HepG2 (cell line): ENCODE measurements at regions not wholly inside any gene's neighbourhood (a gene's known extent, or its start where the extent isn't known, plus 50 kb on each side); places are given as distances from the start of the nearest gene placed in this dataset.

Experiments
- ATAC-seq: fragments of 200-7000 bp; cut with Tn5 transposase; 3 replicates; pipeline ENCODE4 v1.9.1; 2020; ENCODE audit warnings: mild to moderate bottlenecking, moderate library complexity
- BruUV-seq: library from RNA; stranded (reverse); fragments of 400-500 nt; replicated peaks from 2 replicates; lab custom pipeline; 2021; lab: Mats Ljungman, UMichigan
- CTCF ChIA-PET: fragments of 300-600 bp; formaldehyde crosslinking; extraction: SDS; loops from one replicate; lab custom pipeline; 2021; ENCODE audit warnings: low total read pairs, inconsistent platforms, low intra/inter-chr PET ratio; lab: Yijun Ruan, JAX
- POLR2A ChIA-PET: fragments of 350-600 bp; sonication (Branson Sonifier 250); formaldehyde crosslinking; loops from one replicate; lab custom pipeline; 2020; ENCODE audit warnings: antibody characterized with exemption, inconsistent platforms; lab: Yijun Ruan, JAX
- DNase-seq: peaks from one replicate; pipeline ENCODE4 v3.0.0-alpha.2; 2015; ENCODE audit warnings: low spot score
- FAIRE-seq: peaks from 3 replicates; lab custom pipeline; 2011; peaks lifted over from hg19 to GRCh38; lab: Jason Lieb, UNC
- H2AFZ ChIP-seq: one replicate; pipeline ENCODE4 v1.6.1; 2011; ENCODE audit warnings: low read length, inconsistent platforms
- H3K27ac ChIP-seq: fragments of 300-600 bp; 3 replicates; pipeline ENCODE4 v1.8.0; 2011; ENCODE audit warnings: mixed run types, mild to moderate bottlenecking, mixed read lengths, low read length, inconsistent platforms; ENCODE audit not compliant: insufficient read depth; ENCODE audit errors: extremely low read length
- H3K27me3 ChIP-seq, 2 experiments: fragments of 200-600 bp in 1 of 2; 2 replicates in 1 of 2; 3 replicates in 1 of 2; pipeline versions ENCODE4 v1.6.0 to v1.8.0; 2011; ENCODE audit warnings: low read length in 2 of 2, mild to moderate bottlenecking in 2 of 2, moderate library complexity in 2 of 2, inconsistent platforms in 1 of 2; ENCODE audit not compliant: insufficient read depth in 2 of 2, control insufficient read depth in 1 of 2
- H3K36me3 ChIP-seq, 2 experiments: fragments of 200-600 bp in 1 of 2; replicated peaks in 1 of 2; 2 replicates in 1 of 2; 3 replicates in 1 of 2; pipeline versions ENCODE4 v1.5.1 to v1.8.0; 2011; ENCODE audit warnings: low read length in 2 of 2, inconsistent platforms in 1 of 2; ENCODE audit not compliant: insufficient read depth in 2 of 2, control insufficient read depth in 1 of 2
- H3K4me1 ChIP-seq: 2 replicates; pipeline ENCODE4 v1.5.1; 2012; ENCODE audit warnings: low read length, inconsistent platforms; ENCODE audit not compliant: insufficient read depth
- H3K4me2 ChIP-seq: 2 replicates; pipeline ENCODE4 v1.6.0; 2011; ENCODE audit warnings: low read depth, low read length, inconsistent platforms
- H3K4me3 ChIP-seq, 3 experiments: fragments of 200-600 bp in 1 of 3; sonication (generic), shearing (Covaris generic) in 1 of 3; replicated peaks in 1 of 3; 2 replicates each; pipeline ENCODE4 v1.5.1; 2011 to 2016; ENCODE audit warnings: low read length in 3 of 3, inconsistent platforms in 2 of 3, low read depth in 2 of 3, mild to moderate bottlenecking in 2 of 3, control low read depth in 1 of 3, mixed read lengths in 1 of 3; ENCODE audit not compliant: insufficient read depth in 1 of 3
- H3K79me2 ChIP-seq: one replicate; pipeline ENCODE4 v1.6.1; 2011; ENCODE audit warnings: low read length, inconsistent platforms; ENCODE audit not compliant: insufficient read depth
- H3K9ac ChIP-seq: 2 replicates; pipeline ENCODE4 v1.6.0; 2011; ENCODE audit warnings: mild to moderate bottlenecking, low read depth, low read length, inconsistent platforms; ENCODE audit not compliant: insufficient read depth
- H3K9me3 ChIP-seq: 2 replicates; pipeline ENCODE4 v1.5.1; 2012; ENCODE audit warnings: mild to moderate bottlenecking, low read length
- H4K20me1 ChIP-seq: 2 replicates; pipeline ENCODE4 v1.6.0; 2011; ENCODE audit warnings: inconsistent platforms, mild to moderate bottlenecking, low read length, moderate library complexity; ENCODE audit not compliant: insufficient read depth
- ASH2L ChIP-seq: fragments of 300-600, 200-600 bp; sonication (generic); IDR thresholded peaks from 2 replicates; pipeline ENCODE4 v1.7.0; 2017; ENCODE audit warnings: low read depth, mild to moderate bottlenecking, moderate library complexity, mixed read lengths, low read length; ENCODE audit not compliant: insufficient read length
- CHD2 ChIP-seq: IDR thresholded peaks from 2 replicates; pipeline ENCODE4 v1.6.1; 2011; ENCODE audit warnings: low read depth, low read length, improper control_type of control experiment
- HDAC6 ChIP-seq: fragments of 200-600 bp; sonication (generic); IDR thresholded peaks from 2 replicates; pipeline ENCODE4 v1.7.0; 2017; ENCODE audit warnings: mild to moderate bottlenecking, antibody characterized with exemption, low read length, low read depth
- HOXA5 ChIP-seq: sonication (generic); formaldehyde crosslinking; IDR thresholded peaks from 2 replicates; pipeline ENCODE4 v1.4.0; 2020; ENCODE audit warnings: missing genetic modification reagents
- KLF11 ChIP-seq: IDR thresholded peaks from 2 replicates; pipeline ENCODE4 v1.6.1; 2016; ENCODE audit warnings: missing compliant biosample characterization
- MATR3 ChIP-seq: sonication (generic); formaldehyde crosslinking; IDR thresholded peaks from 2 replicates; pipeline ENCODE4 v1.4.0; 2020; ENCODE audit warnings: missing genetic modification reagents
- MTA3 ChIP-seq: sonication (generic); formaldehyde crosslinking; IDR thresholded peaks from 2 replicates; pipeline ENCODE4 v1.4.0; 2020; ENCODE audit warnings: missing genetic modification reagents
- NCOA5 ChIP-seq: sonication (generic); formaldehyde crosslinking; IDR thresholded peaks from 2 replicates; pipeline ENCODE4 v1.4.0; 2020; ENCODE audit warnings: missing genetic modification reagents
- PHF8 ChIP-seq: sonication (generic); formaldehyde crosslinking; IDR thresholded peaks from 2 replicates; pipeline ENCODE4 v1.5.0; 2020; ENCODE audit warnings: missing genetic modification reagents
- RFXANK ChIP-seq: IDR thresholded peaks from 2 replicates; pipeline ENCODE4 v1.6.1; 2016
- YEATS2 ChIP-seq: sonication (generic); formaldehyde crosslinking; IDR thresholded peaks from 2 replicates; pipeline ENCODE4 v1.4.0; 2020; ENCODE audit warnings: missing genetic modification reagents, borderline replicate concordance
- ZBTB26 ChIP-seq: IDR thresholded peaks from 2 replicates; pipeline ENCODE4 v1.6.1; 2016; ENCODE audit warnings: missing compliant biosample characterization, missing genetic modification reagents, borderline replicate concordance
- ZFY ChIP-seq: sonication (generic); formaldehyde crosslinking; IDR thresholded peaks from 2 replicates; pipeline ENCODE4 v1.4.0; 2020; ENCODE audit warnings: missing genetic modification reagents
- ZNF224 ChIP-seq: sonication (generic); formaldehyde crosslinking; IDR thresholded peaks from 2 replicates; pipeline ENCODE4 v1.5.0; 2020; ENCODE audit warnings: mild to moderate bottlenecking, missing genetic modification reagents
- ZNF350 ChIP-seq: sonication (generic); formaldehyde crosslinking; IDR thresholded peaks from 2 replicates; pipeline ENCODE4 v1.4.0; 2020; ENCODE audit warnings: mild to moderate bottlenecking, low read depth, missing genetic modification reagents, borderline replicate concordance
- ZNF784 ChIP-seq: sonication (generic); formaldehyde crosslinking; IDR thresholded peaks from 2 replicates; pipeline ENCODE4 v1.5.1; 2020; ENCODE audit warnings: missing genetic modification reagents, mild to moderate bottlenecking, borderline replicate concordance
- WGBS: methylation state at CpG from one replicate; pipeline ENCODE4 v1.1.6; 2017; ENCODE audit warnings: low lambda C conversion rate; 5-methylcytosine and 5-hydroxymethylcytosine counted together
- in situ Hi-C: cut with HindIII; loops from 2 replicates; pipeline ENCODE4 v1.10.0; 2017; ENCODE audit warnings: low pct_unique_long_range_greater_than_20kb; ENCODE audit not compliant: extremely low pct_ligation_motif_present
- intact Hi-C: fragments of 100-400 bp; cut with micrococcal nuclease; formaldehyde crosslinking; loops from one replicate; pipeline ENCODE4 v1.10.0; 2022; ENCODE audit not compliant: unreplicated experiment
- TF ChIP-seq, protein P1 (sequence below): sonication (generic); formaldehyde crosslinking; IDR thresholded peaks from 2 replicates; pipeline ENCODE4 v1.8.0; 2022; ENCODE audit warnings: mild to moderate bottlenecking, missing genetic modification reagents

DNA sequence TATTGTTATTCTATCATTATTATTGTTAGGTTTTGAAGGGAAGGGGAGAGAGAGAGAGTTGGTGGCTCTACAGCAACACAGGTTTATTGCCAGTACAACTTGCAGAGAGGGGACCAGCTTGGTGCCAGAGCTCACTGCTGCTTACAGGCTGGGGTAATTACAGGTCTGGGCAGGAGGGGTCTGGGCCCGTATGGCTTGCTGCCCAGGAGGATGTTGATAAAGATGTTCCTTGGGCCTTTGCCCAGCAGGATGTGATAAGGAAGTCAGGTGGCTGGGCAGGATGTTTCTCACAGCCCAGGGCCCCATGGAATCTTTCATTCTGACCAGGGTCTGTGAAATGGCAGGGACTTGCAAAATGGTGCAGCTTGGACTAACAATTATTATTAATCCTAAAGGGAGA is 64.2 kb upstream of the ZNF599 start:
- no peaks in the 10 kb centered on the region for H3K9me3 ChIP-seq
- in situ Hi-C loops = no loop called here
- H3K79me2 ChIP-seq = no peaks in the 10 kb centered on the region
- H3K27me3 ChIP-seq = peaks cover 0 to 14% of the 10 kb centered on the region in 2 experiments; a peak in 2 of 5 replicates
- peaks cover 16% of the 10 kb centered on the region for H3K4me1 ChIP-seq
- TF ChIP-seq, protein P1, sequence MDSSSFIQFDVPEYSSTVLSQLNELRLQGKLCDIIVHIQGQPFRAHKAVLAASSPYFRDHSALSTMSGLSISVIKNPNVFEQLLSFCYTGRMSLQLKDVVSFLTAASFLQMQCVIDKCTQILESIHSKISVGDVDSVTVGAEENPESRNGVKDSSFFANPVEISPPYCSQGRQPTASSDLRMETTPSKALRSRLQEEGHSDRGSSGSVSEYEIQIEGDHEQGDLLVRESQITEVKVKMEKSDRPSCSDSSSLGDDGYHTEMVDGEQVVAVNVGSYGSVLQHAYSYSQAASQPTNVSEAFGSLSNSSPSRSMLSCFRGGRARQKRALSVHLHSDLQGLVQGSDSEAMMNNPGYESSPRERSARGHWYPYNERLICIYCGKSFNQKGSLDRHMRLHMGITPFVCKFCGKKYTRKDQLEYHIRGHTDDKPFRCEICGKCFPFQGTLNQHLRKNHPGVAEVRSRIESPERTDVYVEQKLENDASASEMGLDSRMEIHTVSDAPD (CRISPR knock-in tag) = no peak
- TF ChIP-seq MTA3 (CRISPR knock-in tag) (no peak), YEATS2 (no peak), ZNF350 (no peak), NCOA5 (no peak), CHD2 (no peak), ASH2L (no peak), RFXANK (no peak), ZNF784 (no peak), PHF8 (CRISPR knock-in tag) (no peak), MATR3 (CRISPR knock-in tag) (no peak), ZNF224 (CRISPR knock-in tag) (no peak), ZFY (CRISPR knock-in tag) (no peak), KLF11 (CRISPR knock-in tag) (no peak), HDAC6 (no peak), ZBTB26 (CRISPR knock-in tag) (no peak), HOXA5 (CRISPR knock-in tag) (no peak)
- no peak overlapping the region for H3K9ac ChIP-seq
- WGBS = 0% methylated on average over 1 of the region's 1 CpG
- DNase-seq = no peak
- ATAC-seq = no peak
- intact Hi-C loops = no loop called here
- FAIRE-seq = no peak
- BruUV-seq = no TSS peak
- no peak overlapping the region for H2AFZ ChIP-seq
- H3K36me3 ChIP-seq = no peaks in the 10 kb centered on the region
- no peak overlapping the region for H3K4me2 ChIP-seq
- no peak overlapping the region for H3K4me3 ChIP-seq
- CTCF ChIA-PET = no interaction called here
- H4K20me1 ChIP-seq = no peaks in the 10 kb centered on the region
- POLR2A ChIA-PET = no interaction called here
- H3K27ac ChIP-seq = no peak overlapping the region
